ENCODE measurements at regions not wholly inside any gene's neighbourhood (a gene's known extent, or its start where the extent isn't known, plus 50 kb on each side); places are given as distances from the start of the nearest gene placed in this dataset.
"Not testable (repeated sequence)": the region's sequence is repeated elsewhere in the genome, so short reads cannot be mapped to it uniquely, and the experiment has no call there.

DNA sequence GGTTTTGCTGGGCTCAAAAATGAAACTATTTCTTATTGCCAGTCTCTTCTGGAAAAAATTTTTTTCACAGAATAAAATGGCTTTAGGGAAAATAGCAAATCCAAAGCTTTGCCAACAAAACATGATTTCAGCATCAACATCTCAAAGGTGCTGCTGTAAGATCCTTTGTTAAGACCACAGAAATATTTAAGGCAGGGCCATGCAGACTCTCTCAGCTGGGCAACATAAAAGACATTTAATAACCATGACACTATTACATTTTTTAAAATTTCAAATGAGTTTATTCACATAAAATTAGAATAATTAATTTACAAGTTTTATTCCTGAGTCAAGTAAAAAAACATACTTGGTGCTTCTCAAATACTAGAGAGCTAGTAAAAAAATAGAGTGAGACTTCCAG lies 527.1 kb upstream of the DPPA4 start:
- TF ChIP-seq, protein P1, sequence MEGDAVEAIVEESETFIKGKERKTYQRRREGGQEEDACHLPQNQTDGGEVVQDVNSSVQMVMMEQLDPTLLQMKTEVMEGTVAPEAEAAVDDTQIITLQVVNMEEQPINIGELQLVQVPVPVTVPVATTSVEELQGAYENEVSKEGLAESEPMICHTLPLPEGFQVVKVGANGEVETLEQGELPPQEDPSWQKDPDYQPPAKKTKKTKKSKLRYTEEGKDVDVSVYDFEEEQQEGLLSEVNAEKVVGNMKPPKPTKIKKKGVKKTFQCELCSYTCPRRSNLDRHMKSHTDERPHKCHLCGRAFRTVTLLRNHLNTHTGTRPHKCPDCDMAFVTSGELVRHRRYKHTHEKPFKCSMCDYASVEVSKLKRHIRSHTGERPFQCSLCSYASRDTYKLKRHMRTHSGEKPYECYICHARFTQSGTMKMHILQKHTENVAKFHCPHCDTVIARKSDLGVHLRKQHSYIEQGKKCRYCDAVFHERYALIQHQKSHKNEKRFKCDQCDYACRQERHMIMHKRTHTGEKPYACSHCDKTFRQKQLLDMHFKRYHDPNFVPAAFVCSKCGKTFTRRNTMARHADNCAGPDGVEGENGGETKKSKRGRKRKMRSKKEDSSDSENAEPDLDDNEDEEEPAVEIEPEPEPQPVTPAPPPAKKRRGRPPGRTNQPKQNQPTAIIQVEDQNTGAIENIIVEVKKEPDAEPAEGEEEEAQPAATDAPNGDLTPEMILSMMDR (IDR thresholded peaks at IDR 0.05; ENCODE audit: control extremely low read depth, extremely low read depth, low read depth, missing control alignments): no peak
- DNase-seq (ENCODE audit: extremely low spot score): no peak
- ChIA-PET POLR2A (no interaction called here), CTCF (no interaction called here)

DNA sequence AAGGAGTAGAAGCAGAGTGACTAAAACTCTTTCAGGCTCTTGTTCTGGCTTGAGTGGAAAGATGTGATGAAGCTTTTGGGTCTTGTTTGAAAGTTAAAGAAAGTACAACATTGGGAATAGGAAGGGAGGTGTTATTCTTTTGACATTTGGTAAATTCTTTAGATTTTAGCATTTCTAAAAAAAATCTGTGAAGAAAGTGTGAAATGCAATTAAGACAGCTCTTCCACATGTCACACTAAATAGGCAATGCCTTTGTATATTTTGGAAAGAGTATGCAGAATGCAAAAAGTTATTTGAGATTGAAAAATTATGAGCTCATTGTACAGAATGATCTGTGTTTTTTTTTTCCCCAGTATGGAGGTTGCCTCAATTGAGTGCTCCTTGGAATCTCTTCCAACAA lies 532.2 kb upstream of the DPPA4 start:
- TF ChIP-seq, protein P1 (IDR thresholded peaks at IDR 0.05; ENCODE audit: control extremely low read depth, extremely low read depth, low read depth, missing control alignments): no peak
- no peak for DNase-seq (ENCODE audit: extremely low spot score)
- POLR2A ChIA-PET: no interaction called here
- CTCF ChIA-PET: interaction anchor here (1.2 kb wide), 1 partner anchor 9 kb away, joined by 3 read pairs; no protein-coding TSS in a partner anchor

DNA sequence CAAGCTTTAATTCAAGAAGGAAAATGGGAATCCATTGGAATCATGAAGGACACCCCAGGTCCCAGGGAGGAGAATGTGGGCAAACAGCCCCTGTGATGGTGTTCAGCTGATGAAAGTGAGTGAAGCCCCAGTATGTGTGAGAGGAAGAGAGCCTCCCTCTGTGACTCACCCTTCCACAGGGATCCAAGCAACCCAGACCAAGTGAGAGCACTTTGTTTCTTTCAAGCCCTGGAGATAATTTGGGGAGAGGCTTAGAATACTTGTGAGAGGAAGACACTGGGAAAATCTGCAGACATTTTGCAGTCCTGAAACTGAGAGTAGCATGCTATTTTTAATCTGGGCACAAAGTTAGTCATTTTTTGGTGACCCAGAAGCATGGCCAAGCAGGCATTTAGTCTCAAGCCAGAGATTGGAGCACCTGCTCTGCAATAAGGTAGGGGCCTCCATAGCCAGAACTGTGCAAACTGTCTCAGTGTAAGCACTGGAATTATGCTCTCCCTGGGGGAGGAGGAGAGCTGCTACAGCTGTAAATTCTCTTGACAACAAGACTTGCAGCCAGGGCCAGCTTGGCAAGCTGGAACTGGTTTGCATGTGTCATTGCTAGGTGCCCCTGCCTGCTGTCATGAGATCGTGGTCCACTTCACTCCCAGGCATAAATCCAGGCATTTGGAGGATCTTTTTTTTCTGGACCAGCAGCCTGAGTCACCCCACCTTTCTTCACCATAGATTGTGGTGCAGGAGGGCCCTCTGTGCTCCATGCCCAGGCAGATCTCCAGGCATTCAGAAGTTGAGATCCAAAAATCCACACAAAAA lies 537.8 kb upstream of the DPPA4 start:
- POLR2A ChIA-PET: no interaction called here
- no peak for DNase-seq (ENCODE audit: extremely low spot score)
- CTCF ChIA-PET: interaction anchor here (1.3 kb wide), 1 partner anchor 10 kb away, joined by 3 read pairs; no protein-coding TSS in a partner anchor
- TF ChIP-seq, protein P1 (IDR thresholded peaks at IDR 0.05; ENCODE audit: control extremely low read depth, extremely low read depth, low read depth, missing control alignments): no peak

DNA sequence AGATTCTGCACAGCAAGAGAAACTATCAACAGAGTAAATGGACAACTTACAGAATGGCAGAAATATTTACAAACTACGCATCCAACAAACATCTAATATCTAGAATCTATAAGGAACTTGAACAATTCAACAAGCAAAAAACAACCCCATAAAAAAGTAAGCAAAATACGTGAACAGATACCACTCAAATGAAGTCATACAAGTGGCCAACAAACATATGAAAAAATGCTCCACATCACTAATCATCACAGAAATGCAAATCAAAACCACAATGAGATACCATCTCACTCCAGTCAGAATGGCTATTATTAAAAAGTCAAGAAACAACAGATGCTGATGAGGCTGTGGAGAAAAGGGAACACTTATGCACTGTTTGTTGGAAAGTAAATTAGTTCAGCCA lies 540.3 kb upstream of the DPPA4 start:
- DNase-seq (ENCODE audit: extremely low spot score); POLR2A ChIA-PET: not testable (repeated sequence)
- CTCF ChIA-PET: interaction anchor here (0.8 to 1.2 kb wide), 2 partner anchors 9 to 12 kb away, joined by 3 read pairs; no protein-coding TSS in a partner anchor

DNA sequence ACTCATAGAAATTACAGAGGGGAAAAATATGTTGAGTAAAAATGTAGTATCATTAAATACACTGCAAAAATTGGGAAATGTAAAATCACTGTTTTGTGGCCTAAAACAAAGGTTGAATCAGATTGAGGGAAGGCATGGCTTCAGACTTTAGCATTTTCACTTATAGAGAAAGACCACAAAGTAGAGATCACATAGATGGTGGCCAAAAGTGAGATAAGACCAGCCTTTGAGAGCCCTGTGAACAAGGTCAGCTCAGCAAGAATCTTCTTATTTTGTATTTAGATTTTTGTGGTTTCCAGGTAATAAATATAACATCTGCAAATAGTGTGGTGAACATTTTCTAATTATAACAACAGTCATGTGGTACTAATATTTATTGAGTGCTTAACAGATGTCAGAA lies 544.8 kb upstream of the DPPA4 start:
- POLR2A ChIA-PET: no interaction called here
- no peak for DNase-seq (ENCODE audit: extremely low spot score)
- TF ChIP-seq, protein P1 (IDR thresholded peaks at IDR 0.05; ENCODE audit: control extremely low read depth, extremely low read depth, low read depth, missing control alignments): no peak
- CTCF ChIA-PET: no interaction called here

DNA sequence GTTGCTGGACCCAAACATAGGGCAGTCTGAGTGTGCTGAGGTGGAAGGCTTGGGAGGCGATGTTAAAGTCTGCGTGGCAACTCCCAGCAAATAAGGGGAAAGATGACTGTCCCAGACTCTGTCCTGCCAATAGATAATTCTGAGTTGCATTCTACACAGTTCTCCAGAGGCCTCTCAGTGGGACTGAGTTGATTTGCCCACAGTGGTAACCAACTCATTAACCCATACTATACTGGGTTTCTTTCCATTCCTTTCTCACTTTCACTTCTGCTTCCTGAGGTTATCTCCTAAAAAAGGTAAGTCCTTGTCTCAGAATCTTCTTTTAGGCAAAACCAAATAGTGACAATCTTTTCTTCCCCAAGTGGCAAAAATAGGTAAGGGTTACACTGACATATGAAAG lies 549.9 kb upstream of the DPPA4 start:
- CTCF ChIA-PET: no interaction called here
- TF ChIP-seq, protein P1 (IDR thresholded peaks at IDR 0.05; ENCODE audit: control extremely low read depth, extremely low read depth, low read depth, missing control alignments): no peak
- no peak for DNase-seq (ENCODE audit: extremely low spot score)
- POLR2A ChIA-PET: no interaction called here

DNA sequence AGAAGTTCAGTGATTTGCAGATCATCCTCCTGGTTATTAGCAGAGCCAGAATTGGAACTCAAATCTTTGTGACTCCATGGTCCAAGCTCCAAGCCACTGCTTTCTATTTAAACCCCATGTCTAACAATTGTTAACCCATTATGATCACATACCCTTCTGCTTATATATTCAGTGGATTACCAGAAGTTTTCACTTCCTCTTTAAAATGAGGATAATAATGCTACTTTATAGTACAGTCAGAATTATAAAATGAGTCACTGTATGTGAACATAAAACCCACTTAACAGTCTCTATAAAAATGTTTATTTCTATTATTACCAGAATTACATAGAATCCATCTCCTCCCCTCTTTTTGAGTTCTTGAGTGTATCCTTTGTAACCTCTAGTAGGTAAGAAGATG lies 550.7 kb upstream of the DPPA4 start:
- CTCF ChIA-PET: no interaction called here
- TF ChIP-seq, protein P1 (IDR thresholded peaks at IDR 0.05; ENCODE audit: control extremely low read depth, extremely low read depth, low read depth, missing control alignments): no peak
- DNase-seq (ENCODE audit: extremely low spot score): no peak
- POLR2A ChIA-PET: no interaction called here

Measured in GM10248 (cell line).